HepG2 (cell line): ENCODE measurements at regions not wholly inside any gene's neighbourhood (a gene's known extent, or its start where the extent isn't known, plus 50 kb on each side); places are given as distances from the start of the nearest gene placed in this dataset.

Source experiments
- ATAC-seq: fragments of 200-7000 bp; cut with Tn5 transposase; 3 replicates; pipeline ENCODE4 v1.9.1; 2020; ENCODE audit warnings: mild to moderate bottlenecking, moderate library complexity
- BruUV-seq: library from RNA; stranded (reverse); fragments of 400-500 nt; replicated peaks from 2 replicates; lab custom pipeline; 2021; lab: Mats Ljungman, UMichigan
- CTCF ChIA-PET: fragments of 300-600 bp; formaldehyde crosslinking; extraction: SDS; loops from one replicate; lab custom pipeline; 2021; ENCODE audit warnings: low total read pairs, inconsistent platforms, low intra/inter-chr PET ratio; lab: Yijun Ruan, JAX
- POLR2A ChIA-PET: fragments of 350-600 bp; sonication (Branson Sonifier 250); formaldehyde crosslinking; loops from one replicate; lab custom pipeline; 2020; ENCODE audit warnings: antibody characterized with exemption, inconsistent platforms; lab: Yijun Ruan, JAX
- DNase-seq: peaks from one replicate; pipeline ENCODE4 v3.0.0-alpha.2; 2015; ENCODE audit warnings: low spot score
- FAIRE-seq: peaks from 3 replicates; lab custom pipeline; 2011; peaks lifted over from hg19 to GRCh38; lab: Jason Lieb, UNC
- H2AFZ ChIP-seq: one replicate; pipeline ENCODE4 v1.6.1; 2011; ENCODE audit warnings: low read length, inconsistent platforms
- H3K27ac ChIP-seq: fragments of 300-600 bp; 3 replicates; pipeline ENCODE4 v1.8.0; 2011; ENCODE audit warnings: mixed run types, mild to moderate bottlenecking, mixed read lengths, low read length, inconsistent platforms; ENCODE audit not compliant: insufficient read depth; ENCODE audit errors: extremely low read length
- H3K27me3 ChIP-seq, 2 experiments: fragments of 200-600 bp in 1 of 2; 2 replicates in 1 of 2; 3 replicates in 1 of 2; pipeline versions ENCODE4 v1.6.0 to v1.8.0; 2011; ENCODE audit warnings: low read length in 2 of 2, mild to moderate bottlenecking in 2 of 2, moderate library complexity in 2 of 2, inconsistent platforms in 1 of 2; ENCODE audit not compliant: insufficient read depth in 2 of 2, control insufficient read depth in 1 of 2
- H3K36me3 ChIP-seq, 2 experiments: fragments of 200-600 bp in 1 of 2; replicated peaks in 1 of 2; 2 replicates in 1 of 2; 3 replicates in 1 of 2; pipeline versions ENCODE4 v1.5.1 to v1.8.0; 2011; ENCODE audit warnings: low read length in 2 of 2, inconsistent platforms in 1 of 2; ENCODE audit not compliant: insufficient read depth in 2 of 2, control insufficient read depth in 1 of 2
- H3K4me1 ChIP-seq: 2 replicates; pipeline ENCODE4 v1.5.1; 2012; ENCODE audit warnings: low read length, inconsistent platforms; ENCODE audit not compliant: insufficient read depth
- H3K4me2 ChIP-seq: 2 replicates; pipeline ENCODE4 v1.6.0; 2011; ENCODE audit warnings: low read depth, low read length, inconsistent platforms
- H3K4me3 ChIP-seq, 3 experiments: fragments of 200-600 bp in 1 of 3; sonication (generic), shearing (Covaris generic) in 1 of 3; replicated peaks in 1 of 3; 2 replicates each; pipeline ENCODE4 v1.5.1; 2011 to 2016; ENCODE audit warnings: low read length in 3 of 3, inconsistent platforms in 2 of 3, low read depth in 2 of 3, mild to moderate bottlenecking in 2 of 3, control low read depth in 1 of 3, mixed read lengths in 1 of 3; ENCODE audit not compliant: insufficient read depth in 1 of 3
- H3K79me2 ChIP-seq: one replicate; pipeline ENCODE4 v1.6.1; 2011; ENCODE audit warnings: low read length, inconsistent platforms; ENCODE audit not compliant: insufficient read depth
- H3K9ac ChIP-seq: 2 replicates; pipeline ENCODE4 v1.6.0; 2011; ENCODE audit warnings: mild to moderate bottlenecking, low read depth, low read length, inconsistent platforms; ENCODE audit not compliant: insufficient read depth
- H3K9me3 ChIP-seq: 2 replicates; pipeline ENCODE4 v1.5.1; 2012; ENCODE audit warnings: mild to moderate bottlenecking, low read length
- H4K20me1 ChIP-seq: 2 replicates; pipeline ENCODE4 v1.6.0; 2011; ENCODE audit warnings: inconsistent platforms, mild to moderate bottlenecking, low read length, moderate library complexity; ENCODE audit not compliant: insufficient read depth
- CREB1 ChIP-seq, 2 experiments: fragments of 450-650 bp in 1 of 2; IDR thresholded peaks; 2 replicates each; pipeline ENCODE4 v1.6.1; 2016 to 2017; ENCODE audit warnings: control low read depth in 1 of 2, mild to moderate bottlenecking in 1 of 2, missing compliant biosample characterization in 1 of 2, missing genetic modification characterization in 1 of 2
- MAFF ChIP-seq: IDR thresholded peaks from 2 replicates; pipeline ENCODE4 v1.6.1; 2011; ENCODE audit warnings: low read depth, low read length, improper control_type of control experiment
- MAFK ChIP-seq, 2 experiments: IDR thresholded peaks in 1 of 2; conservative IDR thresholded peaks in 1 of 2; 2 replicates each; pipeline ENCODE4 v1.6.1; 2011; ENCODE audit warnings: improper control_type of control experiment in 2 of 2, low read length in 2 of 2
- NFE2L2 ChIP-seq: fragments of 150-350 bp; IDR thresholded peaks from 2 replicates; pipeline ENCODE4 v1.6.1; 2014; ENCODE audit warnings: low read length
- RARA ChIP-seq: IDR thresholded peaks from 2 replicates; pipeline ENCODE4 v1.6.1; 2016; ENCODE audit warnings: missing genetic modification reagents, missing compliant biosample characterization
- ZNF841 ChIP-seq: sonication (generic); formaldehyde crosslinking; IDR thresholded peaks from 2 replicates; pipeline ENCODE4 v1.8.1; 2023; ENCODE audit warnings: missing genetic modification reagents, borderline replicate concordance
- WGBS: methylation state at CpG from one replicate; pipeline ENCODE4 v1.1.6; 2017; ENCODE audit warnings: low lambda C conversion rate; 5-methylcytosine and 5-hydroxymethylcytosine counted together
- in situ Hi-C: cut with HindIII; loops from 2 replicates; pipeline ENCODE4 v1.10.0; 2017; ENCODE audit warnings: low pct_unique_long_range_greater_than_20kb; ENCODE audit not compliant: extremely low pct_ligation_motif_present
- intact Hi-C: fragments of 100-400 bp; cut with micrococcal nuclease; formaldehyde crosslinking; loops from one replicate; pipeline ENCODE4 v1.10.0; 2022; ENCODE audit not compliant: unreplicated experiment

DNA sequence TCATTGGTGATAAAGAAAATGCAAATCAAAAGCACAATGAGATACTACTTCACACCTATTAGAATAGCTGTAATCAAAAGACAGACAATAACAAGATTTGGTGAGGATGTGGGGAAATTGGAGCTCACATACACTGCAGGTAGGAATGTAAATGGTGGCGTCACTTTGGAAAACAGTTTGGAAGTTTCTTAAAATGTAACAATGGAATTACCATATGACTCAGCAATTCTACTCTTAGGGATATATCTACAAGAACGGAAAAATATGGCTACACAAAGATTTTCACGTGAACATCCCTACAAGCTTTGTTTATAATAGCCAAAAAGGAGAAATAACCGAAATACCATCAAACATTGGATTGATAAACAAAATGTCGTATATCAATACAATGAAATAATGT lies 270.4 kb downstream of the DOK5 start:
- H3K36me3 ChIP-seq: no peaks in the 10 kb centered on the region

DNA sequence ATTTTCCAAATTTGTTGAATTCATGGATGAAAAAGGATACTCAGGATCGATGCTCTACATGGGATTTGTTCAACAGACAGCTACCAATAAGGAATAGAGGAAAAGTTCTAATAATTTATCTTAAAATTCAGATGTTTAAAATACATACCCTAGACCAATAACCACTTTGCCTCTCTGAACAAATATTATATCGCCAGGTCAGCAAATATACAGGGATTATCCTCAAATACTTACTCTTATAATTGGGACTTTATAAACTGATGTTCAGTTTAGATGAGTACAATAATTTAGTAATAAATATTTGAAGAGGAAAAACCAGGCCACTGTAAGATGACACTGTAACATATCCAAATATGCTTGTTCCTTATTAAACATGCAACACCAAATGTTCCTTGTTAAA lies 268.7 kb downstream of the DOK5 start:
- TF ChIP-seq MAFF (peak; percentile 96), ZNF841 (CRISPR knock-in tag) (no peak), MAFK (conservative IDR thresholded peaks at IDR 0.05 in 1 of 2, IDR thresholded peaks at IDR 0.05 in 1 of 2; ENCODE audit: low read length in 2 of 2) (peak; percentile 96 to 98)
- no peaks in the 10 kb centered on the region for H3K36me3 ChIP-seq
- H4K20me1 ChIP-seq: no peaks in the 10 kb centered on the region
- BruUV-seq: no TSS peak
- in situ Hi-C loops (no loop called here), intact Hi-C loops (no loop called here)
- WGBS: 13% methylated on average over 2 of the region's 2 CpGs
- no peaks in the 10 kb centered on the region for H3K79me2 ChIP-seq
- CTCF ChIA-PET: no interaction called here
- H3K27me3 ChIP-seq: no peaks in the 10 kb centered on the region
- no peaks in the 10 kb centered on the region for H3K4me1 ChIP-seq
- H2AFZ ChIP-seq: no peak overlapping the region
- H3K27ac ChIP-seq: no peak overlapping the region
- H3K9me3 ChIP-seq: peaks cover 32% of the 10 kb centered on the region
- no peak overlapping the region for H3K9ac ChIP-seq
- POLR2A ChIA-PET: no interaction called here
- H3K4me3 ChIP-seq: no peak overlapping the region
- FAIRE-seq (no peak), ATAC-seq (no peak), DNase-seq (no peak)
- no peak overlapping the region for H3K4me2 ChIP-seq

More for the DNA sequence above, 270.4 kb downstream of the DOK5 start:
- no peak overlapping the region for H3K4me3 ChIP-seq
- peak; percentile 46; the same call in 1 of the 2 replicates for TF ChIP-seq MAFF
- 0 out of 2 replicates have a peak, but pooled peaks have one; percentile 1 for TF ChIP-seq CREB1 (IDR thresholded peaks at IDR 0.05)
- no peak for TF ChIP-seq CREB1 (CRISPR knock-in tag; IDR thresholded peaks at IDR 0.05)
- TF ChIP-seq MAFK (conservative IDR thresholded peaks at IDR 0.05 in 1 of 2, IDR thresholded peaks at IDR 0.05 in 1 of 2; ENCODE audit: low read length in 2 of 2): peak; percentile 62 to 79
- TF ChIP-seq RARA (CRISPR knock-in tag): no peak
- peak; percentile 83 for TF ChIP-seq NFE2L2
- TF ChIP-seq, all 625 proteins: peak for 4
- Histone ChIP-seq H3K4me1 (no peaks in the 10 kb centered on the region), H4K20me1 (no peaks in the 10 kb centered on the region), H2AFZ (no peak overlapping the region), H3K4me2 (no peak overlapping the region), H3K27ac (no peak overlapping the region), H3K27me3 (no peaks in the 10 kb centered on the region), H3K9me3 (peaks cover 47% of the 10 kb centered on the region), H3K79me2 (no peaks in the 10 kb centered on the region), H3K9ac (no peak overlapping the region)
- DNase-seq (no peak), FAIRE-seq (no peak), ATAC-seq (no peak)
- in situ Hi-C loops: no loop called here
- intact Hi-C loops: no loop called here
- ChIA-PET POLR2A (no interaction called here), CTCF (no interaction called here)
- 6% methylated on average over 5 of the region's 5 CpGs for WGBS
- BruUV-seq: no TSS peak
